HG03469 (cell line): ENCODE measurements at regions not wholly inside any gene's neighbourhood (a gene's known extent, or its start where the extent isn't known, plus 50 kb on each side); places are given as distances from the start of the nearest gene placed in this dataset.
"Not testable (repeated sequence)": the region's sequence is repeated elsewhere in the genome, so short reads cannot be mapped to it uniquely, and the experiment has no call there.

Experiments
- ATAC-seq: cut with Tn5 transposase; IDR thresholded peaks from one replicate; pipeline ENCODE4 v1.9.1; 2021; ENCODE audit warnings: mild to moderate bottlenecking, moderate library complexity, moderate number of reproducible peaks; ENCODE audit not compliant: unreplicated experiment

- not testable (repeated sequence) for ATAC-seq
These were observed 266.6 kb downstream of the IRS1 start for GRCh38 chr2:226532976-226533375.

GRCh38 chr2:226531061-226531810 lies 268.4 kb downstream of the IRS1 start:
- no peak for ATAC-seq

- no peak for ATAC-seq
These were observed 270.1 kb downstream of the IRS1 start for GRCh38 chr2:226529556-226529955.

- no peak for ATAC-seq
These were observed 272.9 kb downstream of the IRS1 start for GRCh38 chr2:226526716-226527115.

GRCh38 chr2:226524381-226524843 lies 275.2 kb downstream of the IRS1 start:
- no peak for ATAC-seq

- no peak for ATAC-seq
These were observed 278.9 kb downstream of the IRS1 start for GRCh38 chr2:226520723-226521122.

- no peak for ATAC-seq
These were observed 284.1 kb downstream of the IRS1 start for GRCh38 chr2:226515344-226516055.

GRCh38 chr2:226514895-226515294 lies 284.7 kb downstream of the IRS1 start:
- no peak for ATAC-seq

GRCh38 chr2:226511311-226511710 lies 288.3 kb downstream of the IRS1 start:
- ATAC-seq = no peak

GRCh38 chr2:226508683-226509082 lies 290.9 kb downstream of the IRS1 start:
- ATAC-seq = no peak

- no peak for ATAC-seq
These were observed 291.6 kb downstream of the IRS1 start for GRCh38 chr2:226508005-226508404.

- no peak for ATAC-seq
These were observed 302.3 kb downstream of the IRS1 start for GRCh38 chr2:226497146-226497909.

GRCh38 chr2:226496273-226496550 lies 303.4 kb downstream of the IRS1 start:
- ATAC-seq = no peak

- ATAC-seq = no peak
These were observed 304.0 kb downstream of the IRS1 start for GRCh38 chr2:226495466-226496272.

GRCh38 chr2:226491112-226491511 lies 308.5 kb downstream of the IRS1 start:
- ATAC-seq = no peak

- ATAC-seq = peak; percentile 63
These were observed 309.7 kb downstream of the IRS1 start for GRCh38 chr2:226489775-226490541.

- ATAC-seq = peak; percentile 51
These were observed 311.6 kb downstream of the IRS1 start for GRCh38 chr2:226488034-226488433.

- ATAC-seq = no peak
These were observed 312.0 kb downstream of the IRS1 start for GRCh38 chr2:226487573-226487972.

GRCh38 chr2:226483745-226484619 lies 315.6 kb downstream of the IRS1 start:
- no peak for ATAC-seq
